Activated B cell treated with CpG ODN at 0.5 μM for 24 hours (primary cell): ENCODE measurements at regions not wholly inside any gene's neighbourhood (a gene's known extent, or its start where the extent isn't known, plus 50 kb on each side); places are given as distances from the start of the nearest gene placed in this dataset.

Experiments used
- ATAC-seq: fragments of 200-7000 bp; cut with Tn5 transposase; one replicate; pipeline ENCODE4 v1.10.0; 2021; ENCODE audit warnings: low read depth, mild to moderate bottlenecking, moderate library complexity
- CTCF ChIA-PET: fragments of 350-600 bp; sonication (Branson Sonifier 250); formaldehyde crosslinking; loops from one replicate; lab custom pipeline; 2021; ENCODE audit warnings: antibody characterized with exemption; lab: Charles Lee
- POLR2A ChIA-PET: fragments of 350-600 bp; sonication (Branson Sonifier 250); formaldehyde crosslinking; loops from one replicate; lab custom pipeline; 2021; ENCODE audit warnings: antibody characterized with exemption; lab: Charles Lee
- DNase-seq: peaks from one replicate; pipeline ENCODE4 v3.0.0; 2022
- H3K27ac Mint-ChIP-seq: one replicate; pipeline ENCODE4 v1.8.0; 2020; ENCODE audit warnings: mixed read lengths
- H3K27me3 Mint-ChIP-seq: one replicate; pipeline ENCODE4 v1.8.0; 2021; ENCODE audit warnings: mixed read lengths
- H3K36me3 Mint-ChIP-seq: one replicate; pipeline ENCODE4 v1.8.0; 2021; ENCODE audit warnings: low read depth, mixed read lengths
- H3K4me1 Mint-ChIP-seq: one replicate; pipeline ENCODE4 v1.8.0; 2021; ENCODE audit warnings: mixed read lengths
- H3K4me3 Mint-ChIP-seq: one replicate; pipeline ENCODE4 v1.8.0; 2020; ENCODE audit warnings: mild to moderate bottlenecking, mixed read lengths
- H3K9me3 Mint-ChIP-seq: one replicate; pipeline ENCODE4 v1.8.0; 2020; ENCODE audit warnings: mixed read lengths
- CTCF ChIP-seq: fragments of 200-600 bp; IDR thresholded peaks from one replicate; pipeline ENCODE4 v1.8.0; 2022; ENCODE audit warnings: antibody characterized with exemption, mild to moderate bottlenecking
- intact Hi-C: fragments of 100-400 bp; cut with micrococcal nuclease; formaldehyde crosslinking; loops from one replicate; pipeline ENCODE4 v1.15.1; 2024

- H3K9me3 Mint-ChIP-seq: peaks cover 7% of the 10 kb centered on the region
- H3K4me1 Mint-ChIP-seq: no peaks in the 10 kb centered on the region
- H3K4me3 Mint-ChIP-seq: no peak overlapping the region
- no peaks in the 10 kb centered on the region for H3K27me3 Mint-ChIP-seq
- POLR2A ChIA-PET: no interaction called here
- TF ChIP-seq CTCF: no peak
- CTCF ChIA-PET: no interaction called here
- no peak overlapping the region for H3K27ac Mint-ChIP-seq
- no peak for ATAC-seq
- intact Hi-C loops: no loop called here
- no peaks in the 10 kb centered on the region for H3K36me3 Mint-ChIP-seq
- no peak for DNase-seq
Measured at GRCh38 chr6:18664401-18664800, 277.3 kb downstream of the RNF144B start.

- ChIA-PET POLR2A (no interaction called here), CTCF (no interaction called here)
- H3K27me3 Mint-ChIP-seq: no peaks in the 10 kb centered on the region
- no peaks in the 10 kb centered on the region for H3K36me3 Mint-ChIP-seq
- no peak for ATAC-seq
- H3K4me1 Mint-ChIP-seq: no peaks in the 10 kb centered on the region
- no peak overlapping the region for H3K4me3 Mint-ChIP-seq
- no peak for DNase-seq
- H3K27ac Mint-ChIP-seq: no peak overlapping the region
- H3K9me3 Mint-ChIP-seq: no peaks in the 10 kb centered on the region
- no peak for TF ChIP-seq CTCF
- intact Hi-C loops: no loop called here
Measured at GRCh38 chr6:18667612-18668011, 280.5 kb downstream of the RNF144B start.

GRCh38 chr6:18668994-18669393 lies 281.8 kb downstream of the RNF144B start:
- ChIA-PET CTCF (no interaction called here), POLR2A (no interaction called here)
- Mint-ChIP-seq H3K27me3 (no peaks in the 10 kb centered on the region), H3K9me3 (no peaks in the 10 kb centered on the region), H3K27ac (no peak overlapping the region), H3K36me3 (no peaks in the 10 kb centered on the region), H3K4me1 (no peaks in the 10 kb centered on the region), H3K4me3 (no peak overlapping the region)
- TF ChIP-seq CTCF: no peak
- ATAC-seq: no peak
- DNase-seq: no peak
- intact Hi-C loops: no loop called here

- DNase-seq (no peak), ATAC-seq (no peak)
- H3K36me3 Mint-ChIP-seq: no peaks in the 10 kb centered on the region
- CTCF ChIA-PET: no interaction called here
- H3K4me3 Mint-ChIP-seq: no peak overlapping the region
- POLR2A ChIA-PET: no interaction called here
- TF ChIP-seq CTCF: no peak
- no peaks in the 10 kb centered on the region for H3K27me3 Mint-ChIP-seq
- H3K4me1 Mint-ChIP-seq: no peaks in the 10 kb centered on the region
- intact Hi-C loops: no loop called here
- H3K27ac Mint-ChIP-seq: no peak overlapping the region
- no peaks in the 10 kb centered on the region for H3K9me3 Mint-ChIP-seq
Measured at GRCh38 chr6:18672852-18673251, 285.7 kb downstream of the RNF144B start.

- no peaks in the 10 kb centered on the region for H3K4me1 Mint-ChIP-seq
- intact Hi-C loops: no loop called here
- DNase-seq (no peak), ATAC-seq (no peak)
- H3K36me3 Mint-ChIP-seq: no peaks in the 10 kb centered on the region
- POLR2A ChIA-PET: no interaction called here
- no peaks in the 10 kb centered on the region for H3K9me3 Mint-ChIP-seq
- no peak overlapping the region for H3K4me3 Mint-ChIP-seq
- CTCF ChIA-PET: no interaction called here
- no peaks in the 10 kb centered on the region for H3K27me3 Mint-ChIP-seq
- TF ChIP-seq CTCF: no peak
- H3K27ac Mint-ChIP-seq: no peak overlapping the region
Measured at GRCh38 chr6:18674346-18674745, 287.2 kb downstream of the RNF144B start.
